ENCODE measurements at regions not wholly inside any gene's neighbourhood (a gene's known extent, or its start where the extent isn't known, plus 50 kb on each side); places are given as distances from the start of the nearest gene placed in this dataset.

DNA sequence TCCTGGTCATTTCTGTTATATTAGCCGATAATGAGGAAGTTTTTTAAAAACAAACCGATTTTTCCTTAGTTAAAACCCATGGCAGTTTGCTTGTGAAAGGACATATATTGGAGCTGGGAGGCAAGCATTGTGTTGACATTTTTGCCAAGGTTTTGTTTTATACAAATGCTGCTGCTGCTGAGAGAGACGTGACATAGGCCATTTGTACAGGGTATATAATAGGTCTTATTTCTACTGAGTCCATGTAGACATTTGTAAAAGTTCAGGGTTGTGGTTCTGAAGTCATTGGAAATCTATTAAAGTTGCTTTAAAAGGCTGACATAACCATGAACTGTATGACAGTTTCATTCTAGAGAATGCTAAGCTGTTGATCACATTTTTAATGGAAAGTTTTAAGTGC lies 424.0 kb upstream of the FANCL start:
- ChIA-PET POLR2A (no interaction called here), CTCF (no interaction called here)
- Mint-ChIP-seq H3K27ac (no peak overlapping the region), H3K4me1 (no peaks in the 10 kb centered on the region), H3K9me3 (peaks cover 0 to 7% (median 0%) of the 10 kb centered on the region in 11 donors), H3K36me3 (no peaks in the 10 kb centered on the region), H3K4me3 (no peak overlapping the region), H3K27me3 (peaks cover 0 to 1% (median 0%) of the 10 kb centered on the region in 5 donors)
- DNase-seq (no peak), ATAC-seq (no peak)
- Histone ChIP-seq H3K36me3 (ENCODE audit: control insufficient read depth in 2 of 3, insufficient read depth in 3 of 3, low read length in 3 of 3) (no peaks in the 10 kb centered on the region), H3K9me3 (ENCODE audit: control insufficient read depth in 2 of 3, low read length in 3 of 3) (no peaks in the 10 kb centered on the region), H3K4me3 (ENCODE audit: low read length) (no peak overlapping the region), H3K27ac (ENCODE audit: low read depth, low read length) (no peak overlapping the region), H3K27me3 (ENCODE audit: control insufficient read depth in 2 of 2, insufficient read depth in 2 of 2, low read length in 2 of 2) (no peaks in the 10 kb centered on the region), H3K4me1 (ENCODE audit: control insufficient read depth in 2 of 2, insufficient read depth in 2 of 2, low read length in 2 of 2) (no peaks in the 10 kb centered on the region)
- intact Hi-C loops (cut with micrococcal nuclease) = no loop called here

GRCh38 chr2:58664523-58665151 lies 423.5 kb upstream of the FANCL start:
- H3K4me3 ChIP-seq (ENCODE audit: low read length) = no peak overlapping the region
- no peaks in the 10 kb centered on the region for H3K36me3 Mint-ChIP-seq
- no peaks in the 10 kb centered on the region for H3K27me3 ChIP-seq (ENCODE audit: control insufficient read depth in 2 of 2, insufficient read depth in 2 of 2, low read length in 2 of 2)
- H3K27ac ChIP-seq (ENCODE audit: low read depth, low read length) = no peak overlapping the region
- ChIA-PET POLR2A (no interaction called here), CTCF (no interaction called here)
- H3K9me3 ChIP-seq (ENCODE audit: control insufficient read depth in 2 of 3, low read length in 3 of 3) = no peaks in the 10 kb centered on the region
- no peaks in the 10 kb centered on the region for H3K4me1 ChIP-seq (ENCODE audit: control insufficient read depth in 2 of 2, insufficient read depth in 2 of 2, low read length in 2 of 2)
- no peak for ATAC-seq
- intact Hi-C loops (cut with micrococcal nuclease) = no loop called here
- H3K4me3 Mint-ChIP-seq = no peak overlapping the region
- H3K36me3 ChIP-seq (ENCODE audit: control insufficient read depth in 2 of 3, insufficient read depth in 3 of 3, low read length in 3 of 3) = no peaks in the 10 kb centered on the region
- peaks cover 0 to 1% (median 0%) of the 10 kb centered on the region in 5 donors for H3K27me3 Mint-ChIP-seq
- no peaks in the 10 kb centered on the region for H3K4me1 Mint-ChIP-seq
- peaks cover 0 to 7% (median 0%) of the 10 kb centered on the region in 11 donors for H3K9me3 Mint-ChIP-seq
- no peak for DNase-seq
- no peak overlapping the region for H3K27ac Mint-ChIP-seq

GRCh38 chr2:58660046-58660445 lies 418.9 kb upstream of the FANCL start:
- Histone ChIP-seq H3K4me3 (ENCODE audit: low read length) (no peak overlapping the region), H3K4me1 (ENCODE audit: control insufficient read depth in 2 of 2, insufficient read depth in 2 of 2, low read length in 2 of 2) (no peaks in the 10 kb centered on the region), H3K36me3 (ENCODE audit: control insufficient read depth in 2 of 3, insufficient read depth in 3 of 3, low read length in 3 of 3) (no peaks in the 10 kb centered on the region), H3K9me3 (ENCODE audit: control insufficient read depth in 2 of 3, low read length in 3 of 3) (no peaks in the 10 kb centered on the region), H3K27me3 (ENCODE audit: control insufficient read depth in 2 of 2, insufficient read depth in 2 of 2, low read length in 2 of 2) (no peaks in the 10 kb centered on the region), H3K27ac (ENCODE audit: low read depth, low read length) (no peak overlapping the region)
- ATAC-seq = no peak
- H3K27me3 Mint-ChIP-seq = no peaks in the 10 kb centered on the region
- intact Hi-C loops (cut with micrococcal nuclease) = no loop called here
- DNase-seq = no peak
- no peak overlapping the region for H3K27ac Mint-ChIP-seq
- no peak overlapping the region for H3K4me3 Mint-ChIP-seq
- H3K9me3 Mint-ChIP-seq = no peaks in the 10 kb centered on the region
- H3K36me3 Mint-ChIP-seq = no peaks in the 10 kb centered on the region
- ChIA-PET POLR2A (no interaction called here), CTCF (no interaction called here)
- no peaks in the 10 kb centered on the region for H3K4me1 Mint-ChIP-seq

GRCh38 chr2:58655152-58655551 lies 414.0 kb upstream of the FANCL start:
- H3K4me1 ChIP-seq (ENCODE audit: control insufficient read depth in 2 of 2, insufficient read depth in 2 of 2, low read length in 2 of 2) = no peaks in the 10 kb centered on the region
- intact Hi-C loops (cut with micrococcal nuclease) = no loop called here
- no peaks in the 10 kb centered on the region for H3K27me3 ChIP-seq (ENCODE audit: control insufficient read depth in 2 of 2, insufficient read depth in 2 of 2, low read length in 2 of 2)
- no peak overlapping the region for H3K27ac ChIP-seq (ENCODE audit: low read depth, low read length)
- H3K9me3 ChIP-seq (ENCODE audit: control insufficient read depth in 2 of 3, low read length in 3 of 3) = no peaks in the 10 kb centered on the region
- ChIA-PET CTCF (no interaction called here), POLR2A (no interaction called here)
- no peak overlapping the region for H3K4me3 Mint-ChIP-seq
- no peak overlapping the region for H3K27ac Mint-ChIP-seq
- peaks cover 0 to 1% (median 0%) of the 10 kb centered on the region in 11 donors for H3K9me3 Mint-ChIP-seq
- ATAC-seq (no peak), DNase-seq (no peak)
- no peaks in the 10 kb centered on the region for H3K4me1 Mint-ChIP-seq
- peaks cover 0 to 5% (median 0%) of the 10 kb centered on the region in 5 donors for H3K27me3 Mint-ChIP-seq
- H3K4me3 ChIP-seq (ENCODE audit: low read length) = no peak overlapping the region
- no peaks in the 10 kb centered on the region for H3K36me3 ChIP-seq (ENCODE audit: control insufficient read depth in 2 of 3, insufficient read depth in 3 of 3, low read length in 3 of 3)
- no peaks in the 10 kb centered on the region for H3K36me3 Mint-ChIP-seq

DNA sequence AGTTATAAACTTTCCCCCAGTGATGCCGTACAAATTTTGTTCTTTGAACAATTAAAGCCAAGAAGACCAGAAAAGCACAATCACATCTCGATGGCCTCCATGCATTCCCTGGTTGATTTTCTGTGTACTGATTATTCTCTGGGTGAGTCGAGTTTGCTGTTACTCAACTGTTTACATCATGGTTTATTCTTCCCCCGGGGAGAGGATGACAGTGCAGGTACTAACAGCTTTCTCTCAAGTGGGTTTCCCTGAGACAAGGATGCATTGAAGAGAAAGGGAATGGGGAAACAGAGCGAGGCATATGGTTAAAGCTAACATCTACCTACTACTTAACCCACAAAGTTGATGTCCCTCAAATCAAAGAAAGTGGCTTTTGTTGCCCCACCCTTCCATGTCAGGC lies 410.8 kb upstream of the FANCL start:
- Histone ChIP-seq H3K36me3 (ENCODE audit: control insufficient read depth in 2 of 3, insufficient read depth in 3 of 3, low read length in 3 of 3) (no peaks in the 10 kb centered on the region), H3K4me1 (ENCODE audit: control insufficient read depth in 2 of 2, insufficient read depth in 2 of 2, low read length in 2 of 2) (no peaks in the 10 kb centered on the region), H3K9me3 (ENCODE audit: control insufficient read depth in 2 of 3, low read length in 3 of 3) (no peaks in the 10 kb centered on the region), H3K27me3 (ENCODE audit: control insufficient read depth in 2 of 2, insufficient read depth in 2 of 2, low read length in 2 of 2) (no peaks in the 10 kb centered on the region), H3K4me3 (ENCODE audit: low read length) (no peak overlapping the region), H3K27ac (ENCODE audit: low read depth, low read length) (no peak overlapping the region)
- intact Hi-C loops (cut with micrococcal nuclease) = no loop called here
- no peaks in the 10 kb centered on the region for H3K36me3 Mint-ChIP-seq
- no peak overlapping the region for H3K4me3 Mint-ChIP-seq
- no peaks in the 10 kb centered on the region for H3K4me1 Mint-ChIP-seq
- no peak overlapping the region for H3K27ac Mint-ChIP-seq
- ChIA-PET POLR2A (no interaction called here), CTCF (no interaction called here)
- peaks cover 0 to 1% (median 0%) of the 10 kb centered on the region in 11 donors for H3K9me3 Mint-ChIP-seq
- DNase-seq (no peak), ATAC-seq (no peak)
- H3K27me3 Mint-ChIP-seq = peaks cover 0 to 5% (median 0%) of the 10 kb centered on the region in 5 donors

DNA sequence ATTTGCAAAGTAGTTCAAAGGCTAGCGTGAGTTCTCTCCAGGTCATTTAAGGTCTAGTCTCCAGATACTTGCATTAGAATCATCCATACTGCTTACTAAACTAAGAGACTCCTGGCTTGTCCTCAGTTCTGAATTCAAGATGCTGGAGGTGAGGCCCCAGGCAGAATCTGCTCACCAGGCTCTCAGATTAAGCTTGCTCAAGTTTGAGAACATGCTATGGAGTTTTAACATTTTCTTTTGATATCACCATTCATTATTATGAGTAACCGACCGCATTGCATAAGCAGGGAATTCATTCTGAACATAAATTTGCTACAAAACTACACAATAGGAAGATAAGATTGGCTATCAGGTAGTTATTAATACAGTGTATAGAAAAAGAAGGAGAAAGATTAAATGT lies 409.7 kb upstream of the FANCL start:
- ChIA-PET CTCF (no interaction called here), POLR2A (no interaction called here)
- peaks cover 0 to 5% (median 0%) of the 10 kb centered on the region in 5 donors for H3K27me3 Mint-ChIP-seq
- Histone ChIP-seq H3K4me3 (ENCODE audit: low read length) (no peak overlapping the region), H3K36me3 (ENCODE audit: control insufficient read depth in 2 of 3, insufficient read depth in 3 of 3, low read length in 3 of 3) (no peaks in the 10 kb centered on the region), H3K27me3 (ENCODE audit: control insufficient read depth in 2 of 2, insufficient read depth in 2 of 2, low read length in 2 of 2) (no peaks in the 10 kb centered on the region), H3K4me1 (ENCODE audit: control insufficient read depth in 2 of 2, insufficient read depth in 2 of 2, low read length in 2 of 2) (no peaks in the 10 kb centered on the region), H3K9me3 (ENCODE audit: control insufficient read depth in 2 of 3, low read length in 3 of 3) (no peaks in the 10 kb centered on the region), H3K27ac (ENCODE audit: low read depth, low read length) (no peak overlapping the region)
- peaks cover 0 to 1% (median 0%) of the 10 kb centered on the region in 11 donors for H3K9me3 Mint-ChIP-seq
- ATAC-seq (no peak), DNase-seq (no peak)
- no peaks in the 10 kb centered on the region for H3K36me3 Mint-ChIP-seq
- intact Hi-C loops (cut with micrococcal nuclease) = no loop called here
- no peaks in the 10 kb centered on the region for H3K4me1 Mint-ChIP-seq
- no peak overlapping the region for H3K4me3 Mint-ChIP-seq
- H3K27ac Mint-ChIP-seq = no peak overlapping the region

DNA sequence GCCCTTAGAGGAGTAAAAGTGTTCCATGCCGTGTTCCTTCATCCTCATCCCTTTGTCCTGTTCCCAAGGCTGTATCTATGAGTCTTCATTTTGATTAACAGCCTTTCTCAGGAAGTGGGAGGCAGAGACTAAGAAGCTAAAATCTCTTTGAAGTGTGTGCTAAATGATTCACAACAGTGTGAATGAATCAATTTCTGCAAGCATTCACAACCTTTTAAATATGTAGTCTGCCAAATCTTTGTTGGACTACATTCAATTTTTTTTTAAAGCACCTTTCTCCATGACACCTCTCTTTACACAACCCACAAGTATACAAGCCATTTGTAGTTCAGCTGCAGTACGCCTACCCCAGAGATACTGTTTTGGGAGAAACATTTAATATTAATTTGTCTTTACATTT lies 408.6 kb upstream of the FANCL start:
- H3K4me3 Mint-ChIP-seq = no peak overlapping the region
- intact Hi-C loops (cut with micrococcal nuclease) = no loop called here
- CTCF ChIA-PET = no interaction called here
- H3K9me3 Mint-ChIP-seq = peaks cover 0 to 1% (median 0%) of the 10 kb centered on the region in 11 donors
- Histone ChIP-seq H3K27me3 (ENCODE audit: control insufficient read depth in 2 of 2, insufficient read depth in 2 of 2, low read length in 2 of 2) (no peaks in the 10 kb centered on the region), H3K27ac (ENCODE audit: low read depth, low read length) (no peak overlapping the region), H3K4me3 (ENCODE audit: low read length) (no peak overlapping the region), H3K4me1 (ENCODE audit: control insufficient read depth in 2 of 2, insufficient read depth in 2 of 2, low read length in 2 of 2) (no peaks in the 10 kb centered on the region), H3K9me3 (ENCODE audit: control insufficient read depth in 2 of 3, low read length in 3 of 3) (no peaks in the 10 kb centered on the region), H3K36me3 (ENCODE audit: control insufficient read depth in 2 of 3, insufficient read depth in 3 of 3, low read length in 3 of 3) (no peaks in the 10 kb centered on the region)
- no peak for ATAC-seq
- no peaks in the 10 kb centered on the region for H3K4me1 Mint-ChIP-seq
- no peak overlapping the region for H3K27ac Mint-ChIP-seq
- no peak for DNase-seq
- H3K36me3 Mint-ChIP-seq = no peaks in the 10 kb centered on the region
- peaks cover 0 to 5% (median 0%) of the 10 kb centered on the region in 5 donors for H3K27me3 Mint-ChIP-seq
- POLR2A ChIA-PET = no interaction called here

All from naive thymus-derived CD4-positive, alpha-beta T cell (primary cell).